HCT116 (cell line): ENCODE measurements at regions not wholly inside any gene's neighbourhood (a gene's known extent, or its start where the extent isn't known, plus 50 kb on each side); places are given as distances from the start of the nearest gene placed in this dataset.

Experiments
- ATAC-seq: fragments of 200-7000 bp; cut with Tn5 transposase; 2 replicates; pipeline ENCODE4 v1.9.1; 2020; ENCODE audit warnings: mild to moderate bottlenecking, moderate library complexity
- BruUV-seq: library from RNA; stranded (reverse); fragments of 400-500 nt; replicated peaks from 2 replicates; lab custom pipeline; 2021; lab: Mats Ljungman, UMichigan
- CTCF ChIA-PET: fragments of 300-600 bp; sonication (Branson Sonifier 250); formaldehyde crosslinking; loops from one replicate; lab custom pipeline; 2021; ENCODE audit warnings: antibody characterized with exemption; lab: Charles Lee
- POLR2A ChIA-PET: fragments of 300-600, 350-600 bp; sonication (Branson Sonifier 250); formaldehyde crosslinking; loops from one replicate; lab custom pipeline; 2021; ENCODE audit warnings: antibody characterized with exemption; lab: Charles Lee
- RAD21 ChIA-PET, 2 experiments: fragments of 300-600 bp; sonication (Branson Sonifier 250); formaldehyde crosslinking; loops; one replicate each; lab custom pipeline; 2023; ENCODE audit warnings: low total read pairs in 2 of 2; ENCODE audit not compliant: uncharacterized antibody in 2 of 2, unreplicated experiment in 2 of 2, low non-redundant PET in 1 of 2; lab: Charles Lee
- DNase-seq: peaks from one replicate; pipeline ENCODE4 v3.0.0-alpha.2; 2010; ENCODE audit warnings: low read depth, low spot score
- H2AFZ ChIP-seq: fragments of 200-600 bp; shearing (Covaris generic), sonication (generic); 2 replicates; pipeline ENCODE4 v1.6.1; 2017; ENCODE audit warnings: low read depth, mixed run types, mixed read lengths, antibody characterized with exemption, low read length; ENCODE audit not compliant: poor library complexity, severe bottlenecking
- H3K27ac ChIP-seq: 2 replicates; pipeline ENCODE4 v1.5.1; 2012; ENCODE audit warnings: low read depth, low read length
- H3K27me3 ChIP-seq: fragments of 200-600 bp; sonication (generic); 2 replicates; pipeline ENCODE4 v1.6.1; 2016; ENCODE audit warnings: mixed run types, low read length, mixed read lengths; ENCODE audit not compliant: insufficient read depth
- H3K36me3 ChIP-seq, 2 experiments: fragments of 200-500 bp in 1 of 2; fragments of 200-600 bp in 1 of 2; sonication (Bioruptor generic) in 1 of 2; sonication (generic) in 1 of 2; 2 replicates each; pipeline versions ENCODE4 v1.5.1 to v1.6.1; 2014 to 2016; ENCODE audit warnings: low read length in 2 of 2, inconsistent platforms in 1 of 2, mixed read lengths in 1 of 2, mixed run types in 1 of 2; ENCODE audit not compliant: insufficient read depth in 2 of 2, control insufficient read depth in 1 of 2
- H3K4me1 ChIP-seq, 2 experiments: fragments of 200-600 bp in 1 of 2; sonication (generic) in 1 of 2; 2 replicates each; pipeline versions ENCODE4 v1.5.1 to v1.6.1; 2012 to 2017; ENCODE audit warnings: low read length in 2 of 2, inconsistent platforms in 1 of 2, mild to moderate bottlenecking in 1 of 2, mixed read lengths in 1 of 2, mixed run types in 1 of 2, moderate library complexity in 1 of 2; ENCODE audit not compliant: insufficient read depth in 2 of 2, control insufficient read depth in 1 of 2
- H3K4me2 ChIP-seq: fragments of 200-600 bp; sonication (generic); 2 replicates; pipeline ENCODE4 v1.6.1; 2017; ENCODE audit warnings: mixed run types, low read length, mixed read lengths
- H3K4me3 ChIP-seq, 2 experiments: fragments of 200-600 bp in 1 of 2; sonication (generic) in 1 of 2; replicated peaks in 1 of 2; 2 replicates each; pipeline ENCODE4 v1.5.1; 2011 to 2016; ENCODE audit warnings: low read length in 2 of 2, control low read depth in 1 of 2, low read depth in 1 of 2, mild to moderate bottlenecking in 1 of 2, mixed read lengths in 1 of 2, mixed run types in 1 of 2
- H3K79me2 ChIP-seq: fragments of 200-600 bp; sonication (generic); 2 replicates; pipeline ENCODE4 v1.6.1; 2017; ENCODE audit warnings: mild to moderate bottlenecking, mixed run types, low read length, moderate library complexity, mixed read lengths; ENCODE audit not compliant: insufficient read depth
- H3K9ac ChIP-seq: fragments of 200-600 bp; sonication (generic); 2 replicates; pipeline ENCODE4 v1.6.1; 2016; ENCODE audit warnings: low read length, mixed read lengths
- H3K9me2 ChIP-seq: fragments of 200-600 bp; sonication (generic), shearing (Covaris generic); 2 replicates; pipeline ENCODE4 v1.6.1; 2017; ENCODE audit warnings: mixed run types, mild to moderate bottlenecking, moderate library complexity; ENCODE audit not compliant: insufficient read depth
- H3K9me3 ChIP-seq, 2 experiments: fragments of 200-500 bp in 1 of 2; fragments of 200-600 bp in 1 of 2; sonication (Bioruptor generic) in 1 of 2; sonication (generic) in 1 of 2; 2 replicates each; pipeline ENCODE4 v1.6.1; 2014 to 2017; ENCODE audit warnings: low read length in 2 of 2, mixed read lengths in 2 of 2, inconsistent platforms in 1 of 2, low read depth in 1 of 2, mild to moderate bottlenecking in 1 of 2, mixed run types in 1 of 2, moderate library complexity in 1 of 2; ENCODE audit not compliant: control insufficient read depth in 1 of 2, insufficient read depth in 1 of 2
- H4K20me1 ChIP-seq: fragments of 200-600 bp; sonication (generic), shearing (Covaris generic); 2 replicates; pipeline ENCODE4 v1.6.1; 2017; ENCODE audit warnings: mixed run types, mild to moderate bottlenecking, moderate library complexity; ENCODE audit not compliant: insufficient read depth
- CBX3 ChIP-seq: IDR thresholded peaks from 2 replicates; pipeline ENCODE4 v1.6.1; 2012; ENCODE audit warnings: low read depth
- CEBPB ChIP-seq: IDR thresholded peaks from 2 replicates; pipeline ENCODE4 v1.6.1; 2012; ENCODE audit warnings: low read depth
- ELF1 ChIP-seq: IDR thresholded peaks from 2 replicates; pipeline ENCODE4 v1.6.1; 2012; ENCODE audit warnings: low read depth, borderline replicate concordance
- EZH2 ChIP-seq: fragments of 200-600 bp; sonication (generic); IDR thresholded peaks from 2 replicates; pipeline ENCODE4 v1.6.1; 2017; ENCODE audit warnings: antibody characterized with exemption, mixed run types
- EZH2phosphoT487 ChIP-seq: fragments of 200-600 bp; IDR thresholded peaks from 2 replicates; pipeline ENCODE4 v1.6.1; 2018; ENCODE audit warnings: antibody characterized with exemption, borderline replicate concordance
- FOSL1 ChIP-seq: IDR thresholded peaks from 2 replicates; pipeline ENCODE4 v1.6.1; 2012; ENCODE audit warnings: low read depth
- POLR2A ChIP-seq: IDR thresholded peaks from 2 replicates; pipeline ENCODE4 v1.7.0; 2011; ENCODE audit warnings: borderline replicate concordance; ENCODE audit not compliant: insufficient read depth, insufficient read length; ENCODE audit errors: extremely low read depth
- POLR2AphosphoS5 ChIP-seq: IDR thresholded peaks from 2 replicates; pipeline ENCODE4 v1.6.1; 2011; ENCODE audit warnings: mild to moderate bottlenecking, low read depth, low read length, moderate library complexity
- RAD21 ChIP-seq: IDR thresholded peaks from 2 replicates; pipeline ENCODE4 v1.6.1; 2012; ENCODE audit warnings: low read depth, mild to moderate bottlenecking
- SP1 ChIP-seq: IDR thresholded peaks from 2 replicates; pipeline ENCODE4 v1.6.1; 2012; ENCODE audit warnings: low read depth
- SRF ChIP-seq: IDR thresholded peaks from 2 replicates; pipeline ENCODE4 v1.6.1; 2012; ENCODE audit warnings: low read depth
- TCF7L2 ChIP-seq: IDR thresholded peaks from 2 replicates; pipeline ENCODE4 v1.7.0; 2011; ENCODE audit warnings: borderline replicate concordance, inconsistent platforms; ENCODE audit not compliant: insufficient read depth, insufficient read length; ENCODE audit errors: extremely low read depth
- intact Hi-C: fragments of 100-400 bp; cut with micrococcal nuclease; formaldehyde crosslinking; loops from 2 replicates; pipeline ENCODE4 v1.10.0; 2022
- TF ChIP-seq, protein P1 (sequence below): IDR thresholded peaks from 2 replicates; pipeline ENCODE4 v1.6.1; 2011; ENCODE audit warnings: mild to moderate bottlenecking, low read length, moderate library complexity; ENCODE audit not compliant: insufficient replicate concordance; ENCODE audit errors: extremely low read depth
- TF ChIP-seq, protein P2 (sequence below): IDR thresholded peaks from 2 replicates; pipeline ENCODE4 v1.6.1; 2012

- Histone ChIP-seq H2AFZ (no peak overlapping the region), H3K36me3 (no peaks in the 10 kb centered on the region), H3K4me3 (no peak overlapping the region), H3K4me1 (no peaks in the 10 kb centered on the region), H3K27ac (no peak overlapping the region), H4K20me1 (no peaks in the 10 kb centered on the region), H3K27me3 (no peaks in the 10 kb centered on the region), H3K9ac (no peak overlapping the region), H3K9me3 (no peaks in the 10 kb centered on the region), H3K9me2 (no peaks in the 10 kb centered on the region), H3K4me2 (no peak overlapping the region), H3K79me2 (no peaks in the 10 kb centered on the region)
- intact Hi-C loops, result no loop called here
- CTCF ChIA-PET, result no interaction called here
- POLR2A ChIA-PET, result no interaction called here
- ATAC-seq (no peak), DNase-seq (no peak)
- TF ChIP-seq ELF1 (no peak), EZH2 (no peak), POLR2AphosphoS5 (no peak), RAD21 (no peak), FOSL1 (no peak), SP1 (no peak), CBX3 (no peak)
- TF ChIP-seq, protein P1, sequence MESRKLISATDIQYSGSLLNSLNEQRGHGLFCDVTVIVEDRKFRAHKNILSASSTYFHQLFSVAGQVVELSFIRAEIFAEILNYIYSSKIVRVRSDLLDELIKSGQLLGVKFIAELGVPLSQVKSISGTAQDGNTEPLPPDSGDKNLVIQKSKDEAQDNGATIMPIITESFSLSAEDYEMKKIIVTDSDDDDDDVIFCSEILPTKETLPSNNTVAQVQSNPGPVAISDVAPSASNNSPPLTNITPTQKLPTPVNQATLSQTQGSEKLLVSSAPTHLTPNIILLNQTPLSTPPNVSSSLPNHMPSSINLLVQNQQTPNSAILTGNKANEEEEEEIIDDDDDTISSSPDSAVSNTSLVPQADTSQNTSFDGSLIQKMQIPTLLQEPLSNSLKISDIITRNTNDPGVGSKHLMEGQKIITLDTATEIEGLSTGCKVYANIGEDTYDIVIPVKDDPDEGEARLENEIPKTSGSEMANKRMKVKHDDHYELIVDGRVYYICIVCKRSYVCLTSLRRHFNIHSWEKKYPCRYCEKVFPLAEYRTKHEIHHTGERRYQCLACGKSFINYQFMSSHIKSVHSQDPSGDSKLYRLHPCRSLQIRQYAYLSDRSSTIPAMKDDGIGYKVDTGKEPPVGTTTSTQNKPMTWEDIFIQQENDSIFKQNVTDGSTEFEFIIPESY, result no peak
- no TSS peak for BruUV-seq
- RAD21 ChIA-PET, result no interaction called here
These were observed 256.2 kb downstream of the TAFA4 start for GRCh38 chr3:68676136-68676535.

GRCh38 chr3:68667346-68667745, 265.0 kb downstream of the TAFA4 start:
- TF ChIP-seq POLR2AphosphoS5 (no peak), ELF1 (no peak), CBX3 (no peak), TCF7L2 (no peak), SRF (no peak), CEBPB (no peak), FOSL1 (no peak), POLR2A (no peak), SP1 (no peak), EZH2 (no peak), EZH2phosphoT487 (no peak)
- TF ChIP-seq, protein P2, sequence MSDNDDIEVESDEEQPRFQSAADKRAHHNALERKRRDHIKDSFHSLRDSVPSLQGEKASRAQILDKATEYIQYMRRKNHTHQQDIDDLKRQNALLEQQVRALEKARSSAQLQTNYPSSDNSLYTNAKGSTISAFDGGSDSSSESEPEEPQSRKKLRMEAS, result no peak
- Histone ChIP-seq H3K4me2 (no peak overlapping the region), H3K27me3 (no peaks in the 10 kb centered on the region), H3K9me2 (no peaks in the 10 kb centered on the region), H3K79me2 (no peaks in the 10 kb centered on the region), H3K9ac (no peak overlapping the region), H3K9me3 (no peaks in the 10 kb centered on the region), H3K4me3 (no peak overlapping the region), H3K27ac (no peak overlapping the region), H2AFZ (no peak overlapping the region), H4K20me1 (no peaks in the 10 kb centered on the region), H3K36me3 (no peaks in the 10 kb centered on the region), H3K4me1 (no peaks in the 10 kb centered on the region)
- BruUV-seq, result no TSS peak
- ChIA-PET RAD21 (no interaction called here), CTCF (no interaction called here), POLR2A (no interaction called here)
- DNase-seq, result no peak
- intact Hi-C loops, result no loop called here
- no peak for ATAC-seq
